Body of pancreas (tissue), 4 donors: ENCODE measurements at regions not wholly inside any gene's neighbourhood (a gene's known extent, or its start where the extent isn't known, plus 50 kb on each side); places are given as distances from the start of the nearest gene placed in this dataset.

Experiments
- POLR2A ChIP-seq, 3 donors: fragments of 450-650 bp; IDR thresholded peaks; one replicate each; pipeline ENCODE4 v1.6.1; 2016; ENCODE audit warnings: antibody characterized with exemption in 3 of 3, mild to moderate bottlenecking in 2 of 3
- TF ChIP-seq, protein P1 (sequence below), 7 experiments: fragments of 450-650 bp in 4 of 7; fragments of 200-600 bp in 3 of 7; sonication (generic) in 3 of 7; IDR thresholded peaks; one replicate each; pipeline ENCODE4 v1.5.1; 2016 to 2019; ENCODE audit warnings: antibody characterized with exemption in 7 of 7

GRCh38 chr1:217184854-217185253 is 446.0 kb downstream of the GPATCH2 start:
- TF ChIP-seq POLR2A (IDR thresholded peaks at IDR 0.05): no peak
- TF ChIP-seq, protein P1, sequence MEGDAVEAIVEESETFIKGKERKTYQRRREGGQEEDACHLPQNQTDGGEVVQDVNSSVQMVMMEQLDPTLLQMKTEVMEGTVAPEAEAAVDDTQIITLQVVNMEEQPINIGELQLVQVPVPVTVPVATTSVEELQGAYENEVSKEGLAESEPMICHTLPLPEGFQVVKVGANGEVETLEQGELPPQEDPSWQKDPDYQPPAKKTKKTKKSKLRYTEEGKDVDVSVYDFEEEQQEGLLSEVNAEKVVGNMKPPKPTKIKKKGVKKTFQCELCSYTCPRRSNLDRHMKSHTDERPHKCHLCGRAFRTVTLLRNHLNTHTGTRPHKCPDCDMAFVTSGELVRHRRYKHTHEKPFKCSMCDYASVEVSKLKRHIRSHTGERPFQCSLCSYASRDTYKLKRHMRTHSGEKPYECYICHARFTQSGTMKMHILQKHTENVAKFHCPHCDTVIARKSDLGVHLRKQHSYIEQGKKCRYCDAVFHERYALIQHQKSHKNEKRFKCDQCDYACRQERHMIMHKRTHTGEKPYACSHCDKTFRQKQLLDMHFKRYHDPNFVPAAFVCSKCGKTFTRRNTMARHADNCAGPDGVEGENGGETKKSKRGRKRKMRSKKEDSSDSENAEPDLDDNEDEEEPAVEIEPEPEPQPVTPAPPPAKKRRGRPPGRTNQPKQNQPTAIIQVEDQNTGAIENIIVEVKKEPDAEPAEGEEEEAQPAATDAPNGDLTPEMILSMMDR (IDR thresholded peaks at IDR 0.05): no peak
